Skin epidermis (tissue), 12 donors: ENCODE measurements at regions not wholly inside any gene's neighbourhood (a gene's known extent, or its start where the extent isn't known, plus 50 kb on each side); places are given as distances from the start of the nearest gene placed in this dataset.

ENCODE experiments used
- H3K27ac ChIP-seq, 21 experiments: fragments of 200-600 bp; sonication (generic) in 11 of 21; one replicate each; pipeline ENCODE4 v1.5.0; 2020; ENCODE audit warnings: mild to moderate bottlenecking in 3 of 21, inconsistent platforms in 2 of 21, moderate library complexity in 2 of 21
- H3K4me3 ChIP-seq, 7 experiments: fragments of 200-600 bp; sonication (generic) in 2 of 7; one replicate each; pipeline ENCODE4 v1.5.0; 2020; ENCODE audit warnings: inconsistent platforms in 2 of 7, mild to moderate bottlenecking in 2 of 7, moderate library complexity in 1 of 7

DNA sequence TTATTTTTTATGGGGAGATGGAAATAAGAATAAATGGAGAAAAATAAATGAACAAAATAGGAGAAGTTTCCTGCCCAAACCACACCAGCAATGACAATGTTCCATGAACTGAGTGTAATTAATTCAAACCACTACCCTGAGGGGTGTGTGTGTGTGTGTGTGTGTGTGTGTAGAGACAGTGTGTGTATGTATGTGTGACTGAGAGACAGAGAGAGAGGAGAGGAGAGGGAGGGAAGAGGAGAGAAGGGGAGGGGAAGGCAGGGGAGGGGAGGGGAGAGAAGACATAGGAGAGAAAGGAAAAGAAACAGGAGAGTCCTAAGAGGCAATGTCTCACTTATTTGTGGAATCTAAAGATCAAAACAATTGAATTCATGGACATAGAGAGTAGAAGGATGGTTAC is 65.0 kb upstream of the POU2AF1 start:
- H3K4me3 ChIP-seq, result no peak overlapping the region
- H3K27ac ChIP-seq, result no peak overlapping the region

DNA sequence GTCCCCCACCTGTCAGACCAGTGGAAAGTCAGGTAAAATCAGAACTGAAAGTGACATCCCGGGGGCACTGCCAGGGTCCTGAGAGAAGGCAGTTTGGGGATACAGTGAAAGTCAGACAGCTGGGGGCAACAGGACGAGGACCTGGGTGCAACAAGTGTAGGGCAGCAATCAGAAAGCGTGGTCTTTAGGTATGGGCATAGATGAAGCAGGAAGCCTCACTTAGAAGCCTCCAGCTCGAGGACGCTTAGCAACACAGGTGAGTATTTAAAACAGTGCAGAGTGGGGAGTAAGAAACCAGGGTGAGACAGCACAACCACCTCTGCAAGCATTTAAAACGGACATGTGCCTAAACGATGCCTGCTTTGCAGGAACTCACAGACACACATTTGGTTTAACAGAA is 64.6 kb upstream of the POU2AF1 start:
- Histone ChIP-seq H3K4me3 (no peak overlapping the region), H3K27ac (no peak overlapping the region)

DNA sequence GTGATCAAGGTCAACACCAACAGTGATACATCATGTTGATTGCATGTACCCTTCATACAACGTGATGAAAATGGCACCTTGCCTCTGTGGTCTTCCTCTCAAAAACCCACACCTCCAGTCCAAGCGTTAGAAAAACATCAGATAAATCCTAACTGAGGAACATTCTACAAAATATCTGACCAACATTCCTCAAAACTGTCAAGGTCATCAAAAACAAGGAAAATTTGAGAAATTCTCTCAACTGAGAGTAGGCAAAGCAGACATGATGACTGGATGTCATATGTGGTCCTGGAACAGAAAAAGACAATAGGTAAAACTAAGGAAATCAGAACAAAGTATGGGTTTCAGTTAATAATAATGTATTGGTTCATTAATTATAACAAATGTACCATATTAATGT is 64.0 kb upstream of the POU2AF1 start:
- no peak overlapping the region for H3K27ac ChIP-seq

DNA sequence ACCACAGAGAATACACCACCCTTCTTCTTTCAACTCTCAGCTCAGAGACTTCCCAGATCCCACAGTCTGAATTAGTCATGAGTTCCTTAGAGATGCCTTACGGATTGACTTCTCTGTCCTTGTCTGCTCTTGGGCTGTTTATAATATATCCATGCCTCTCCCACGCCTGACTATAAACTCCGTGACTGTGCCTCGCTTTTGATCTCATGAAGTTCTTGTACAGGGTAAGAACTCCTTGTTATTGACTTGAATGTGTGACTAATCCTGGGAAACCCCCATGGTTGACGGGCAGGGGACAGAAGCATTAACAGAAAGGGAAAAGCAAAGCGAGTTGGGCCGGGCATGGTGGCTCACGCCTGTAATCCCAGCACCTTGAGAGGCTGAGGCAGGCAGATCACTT is 62.4 kb upstream of the POU2AF1 start:
- peak overlapping the region in 3 of 21 experiments; percentile 20 to 44 (median 23) for H3K27ac ChIP-seq
- no peak overlapping the region for H3K4me3 ChIP-seq

More for the DNA sequence above, 64.0 kb upstream of the POU2AF1 start:
- H3K4me3 ChIP-seq, result no peak overlapping the region

DNA sequence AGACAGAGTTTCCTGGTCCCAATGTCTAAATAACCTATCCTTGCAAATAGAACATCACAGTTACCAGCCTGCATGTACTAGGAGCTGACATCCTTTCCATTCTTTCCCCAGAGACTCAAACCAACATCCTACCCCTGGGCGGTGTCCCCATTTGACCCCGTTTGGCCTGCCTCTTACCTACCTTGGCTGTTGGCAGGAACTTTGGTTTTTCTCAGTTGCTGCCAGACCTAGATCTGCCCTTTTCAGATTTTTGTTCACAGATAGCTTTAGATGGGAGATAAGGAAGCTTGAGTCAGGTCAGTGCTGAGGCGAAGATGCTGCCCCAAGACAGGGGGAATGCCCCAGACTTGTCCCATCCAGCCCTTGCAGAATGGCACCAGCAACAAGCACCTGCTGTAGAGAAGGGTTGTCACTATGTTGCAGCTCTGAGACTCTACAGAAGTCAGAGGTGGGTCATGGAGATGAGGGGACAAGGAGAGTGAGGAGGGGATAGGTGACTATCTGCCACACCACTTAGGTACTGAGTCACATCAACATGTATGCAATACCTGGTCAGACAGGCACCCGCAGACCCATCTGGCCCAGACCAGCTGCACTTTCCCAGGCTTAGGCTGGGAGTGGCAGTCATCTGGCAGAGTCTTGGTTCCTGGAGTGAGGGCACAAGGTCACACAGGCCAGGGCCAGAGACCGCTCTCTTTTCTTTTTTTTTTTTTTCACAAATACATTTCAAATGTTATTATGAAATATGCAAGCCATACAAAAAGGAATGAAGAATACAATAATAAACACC is 61.5 kb upstream of the POU2AF1 start:
- H3K27ac ChIP-seq, result peak overlapping the region in 2 of 21 experiments; percentile 13 to 44

DNA sequence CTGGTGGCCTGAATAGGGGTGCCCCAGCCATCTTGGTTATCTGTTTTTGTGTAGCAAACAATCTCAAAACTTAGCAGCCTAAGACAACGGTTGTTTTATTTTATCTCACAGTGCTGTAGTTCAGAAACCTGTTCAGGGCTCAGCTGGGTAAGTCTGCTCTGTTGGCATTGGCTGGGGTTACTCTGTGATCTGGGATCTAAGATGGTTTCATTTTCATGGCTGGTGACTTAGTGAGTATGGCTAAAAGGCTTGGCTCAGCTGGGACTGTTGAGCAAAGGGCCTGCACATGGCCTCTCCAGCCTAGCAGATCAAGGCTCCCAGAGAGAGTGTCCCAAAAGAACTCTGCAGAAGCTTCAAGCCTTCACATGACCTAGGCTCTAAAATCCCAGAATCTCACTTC is 60.8 kb upstream of the POU2AF1 start:
- Histone ChIP-seq H3K27ac (peak overlapping the region in 1 of 21 experiments; percentile 13), H3K4me3 (no peak overlapping the region)

More for the DNA sequence above, 61.5 kb upstream of the POU2AF1 start:
- no peak overlapping the region for H3K4me3 ChIP-seq

DNA sequence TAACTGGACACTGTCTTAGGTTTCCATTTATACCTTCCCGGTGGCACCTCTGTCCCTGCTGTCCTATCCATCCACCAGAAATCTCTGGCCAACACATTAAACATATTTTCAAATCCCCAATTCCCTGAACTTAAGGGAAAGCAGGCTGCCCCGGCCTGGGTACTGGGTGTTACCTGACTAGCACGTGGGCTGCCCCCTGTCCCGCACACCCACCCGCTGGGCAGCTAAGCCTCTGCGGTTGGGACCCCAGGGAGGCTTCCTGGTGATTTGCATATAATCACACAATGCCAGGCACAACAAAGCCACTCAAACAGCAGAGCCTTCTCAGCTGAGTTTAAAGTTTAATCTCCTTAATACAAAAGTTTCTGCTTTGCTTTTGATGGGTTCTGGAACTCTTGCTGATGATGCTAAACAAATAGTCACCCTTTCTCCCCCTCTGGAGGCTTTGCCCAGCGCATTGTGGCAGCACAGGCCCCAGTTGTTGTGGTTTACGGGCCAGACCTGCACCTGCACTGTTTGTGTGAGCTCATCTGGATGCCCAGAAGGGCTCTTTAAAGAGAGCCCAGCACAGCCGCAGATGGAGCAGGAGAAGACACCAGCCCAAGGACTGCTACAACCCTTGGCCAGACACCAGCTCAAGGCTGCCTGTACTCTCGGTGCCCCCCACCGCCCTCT is 59.9 kb upstream of the POU2AF1 start:
- no peak overlapping the region for H3K27ac ChIP-seq
- no peak overlapping the region for H3K4me3 ChIP-seq

DNA sequence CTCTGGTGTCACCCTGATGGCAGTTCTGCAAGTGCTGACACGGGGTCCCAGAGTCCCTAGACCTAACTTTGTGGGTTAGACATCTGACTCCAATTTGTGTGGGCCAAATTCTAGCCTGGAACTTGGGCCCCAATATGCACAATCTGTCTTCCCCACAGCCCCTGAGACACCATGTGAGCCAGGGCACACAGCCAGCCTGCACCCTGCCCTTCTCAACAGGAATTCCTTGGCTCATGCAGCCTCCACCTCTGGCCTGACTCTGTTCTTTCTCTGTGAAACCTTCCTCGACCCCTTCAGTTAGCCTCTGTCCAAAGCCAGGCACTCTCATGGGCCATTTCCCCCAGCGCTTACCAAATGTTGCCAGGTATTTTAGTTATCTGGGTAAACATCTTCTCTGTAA is 59.1 kb upstream of the POU2AF1 start:
- no peak overlapping the region for H3K27ac ChIP-seq
- no peak overlapping the region for H3K4me3 ChIP-seq

DNA sequence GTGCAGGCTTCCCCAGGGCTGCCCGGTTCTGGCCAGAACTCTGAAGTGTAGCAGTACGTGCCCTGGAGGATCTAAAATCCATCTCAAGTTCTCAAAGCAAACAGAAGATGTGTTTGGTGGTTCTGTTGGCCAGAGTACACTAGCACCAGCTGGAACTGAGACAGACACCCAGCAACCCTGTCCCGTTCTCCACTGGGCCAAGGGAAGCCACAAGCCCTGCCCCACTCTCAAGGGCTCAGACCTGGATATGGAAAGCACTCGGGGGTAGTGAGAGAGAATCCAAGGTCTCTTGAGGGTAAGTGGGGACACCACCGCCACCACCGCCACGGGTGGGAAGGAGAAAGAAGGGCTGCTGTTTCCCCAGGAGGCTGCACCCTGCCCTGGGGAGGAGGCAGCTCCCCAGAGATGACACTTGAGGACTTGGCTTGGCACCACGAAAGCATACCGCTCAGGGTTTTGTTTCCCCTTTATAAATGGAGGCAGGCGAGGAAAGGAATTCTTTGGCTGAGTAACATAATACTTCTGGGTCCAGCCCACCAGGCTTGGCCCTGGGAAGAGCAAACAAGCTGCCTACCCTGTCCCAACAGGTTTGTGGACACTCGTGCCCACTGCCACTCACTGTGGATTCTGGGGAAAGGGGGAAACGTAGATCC is 56.1 kb upstream of the POU2AF1 start:
- Histone ChIP-seq H3K27ac (no peak overlapping the region), H3K4me3 (no peak overlapping the region)

DNA sequence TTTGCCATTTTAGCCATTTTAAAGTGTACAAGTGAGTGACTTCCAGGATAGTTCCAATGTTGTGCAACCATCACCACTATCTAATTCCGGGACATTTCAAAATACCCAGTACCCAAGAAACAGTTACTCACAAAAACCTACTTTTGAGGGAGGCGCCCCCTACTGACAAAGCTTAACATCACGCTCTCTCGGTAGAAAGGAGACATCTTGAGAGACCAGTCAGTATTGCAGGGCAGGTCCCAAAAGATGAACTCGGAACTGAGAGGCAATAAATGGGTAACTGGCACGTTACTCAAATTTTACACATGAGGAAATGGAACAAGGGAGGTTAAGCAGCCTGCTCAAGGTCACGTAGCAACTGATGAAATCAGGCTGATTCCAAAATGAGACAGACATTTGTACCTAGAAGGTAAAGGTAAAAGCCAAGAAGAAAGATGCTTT is 50.0 kb upstream of the POU2AF1 start:
- Histone ChIP-seq H3K4me3 (no peak overlapping the region), H3K27ac (no peak overlapping the region)
